Mesenchymal stem cell (in vitro differentiated cells and primary cell): ENCODE measurements at regions not wholly inside any gene's neighbourhood (a gene's known extent, or its start where the extent isn't known, plus 50 kb on each side); places are given as distances from the start of the nearest gene placed in this dataset.

Experiments used
- DNase-seq: peaks from one replicate; pipeline ENCODE4 v3.0.0-alpha.2; 2013
- H2AFZ ChIP-seq: one replicate; pipeline ENCODE4 v1.6.1; 2013; ENCODE audit warnings: low read depth, mild to moderate bottlenecking, control low read depth, inconsistent platforms, low read length, moderate library complexity
- H2AK5ac ChIP-seq: 2 replicates; pipeline ENCODE4 v1.6.1; 2013; ENCODE audit warnings: low read length, moderate library complexity, mild to moderate bottlenecking, inconsistent platforms; ENCODE audit not compliant: severe bottlenecking
- H2BK120ac ChIP-seq: one replicate; pipeline ENCODE4 v1.6.1; 2013; ENCODE audit warnings: low read depth, mild to moderate bottlenecking, inconsistent platforms, low read length, moderate library complexity
- H2BK12ac ChIP-seq, 2 experiments: one replicate each; pipeline ENCODE4 v1.6.1; 2013; ENCODE audit warnings: inconsistent platforms in 2 of 2, low read length in 2 of 2, mild to moderate bottlenecking in 2 of 2, moderate library complexity in 2 of 2, control low read depth in 1 of 2
- H2BK15ac ChIP-seq: one replicate; pipeline ENCODE4 v1.6.1; 2013; ENCODE audit warnings: mild to moderate bottlenecking, low read depth, inconsistent platforms; ENCODE audit not compliant: poor library complexity, severe bottlenecking
- H2BK5ac ChIP-seq: 2 replicates; pipeline ENCODE4 v1.6.1; 2013; ENCODE audit warnings: low read depth, mild to moderate bottlenecking, low read length, control low read depth, inconsistent platforms; ENCODE audit not compliant: poor library complexity, severe bottlenecking
- H3K14ac ChIP-seq, 2 experiments: one replicate each; pipeline ENCODE4 v1.6.1; 2013; ENCODE audit warnings: inconsistent platforms in 2 of 2, low read length in 2 of 2, control low read depth in 1 of 2, mild to moderate bottlenecking in 1 of 2, moderate library complexity in 1 of 2
- H3K18ac ChIP-seq, 2 experiments: one replicate each; pipeline ENCODE4 v1.6.1; 2013; ENCODE audit warnings: inconsistent platforms in 2 of 2, low read length in 2 of 2, control low read depth in 1 of 2, low read depth in 1 of 2, mild to moderate bottlenecking in 1 of 2
- H3K23ac ChIP-seq, 2 experiments: one replicate each; pipeline ENCODE4 v1.6.1; 2013; ENCODE audit warnings: inconsistent platforms in 2 of 2, low read length in 2 of 2, mild to moderate bottlenecking in 2 of 2, moderate library complexity in 2 of 2, control low read depth in 1 of 2
- H3K27ac ChIP-seq: 2 replicates; pipeline ENCODE4 v1.5.1; 2013; ENCODE audit warnings: mild to moderate bottlenecking, moderate library complexity, low read length, control low read depth, inconsistent platforms; ENCODE audit not compliant: poor library complexity, severe bottlenecking
- H3K27me3 ChIP-seq, 2 experiments: 2 replicates each; pipeline versions ENCODE4 v1.6.1 to v1.7.0; 2013; ENCODE audit warnings: low read length in 2 of 2, mild to moderate bottlenecking in 2 of 2, moderate library complexity in 2 of 2, control low read depth in 1 of 2, inconsistent platforms in 1 of 2; ENCODE audit not compliant: control insufficient read depth in 1 of 2, insufficient read depth in 1 of 2
- H3K36me3 ChIP-seq, 2 experiments: 2 replicates each; pipeline versions ENCODE4 v1.6.1 to v1.7.0; 2013; ENCODE audit warnings: low read length in 2 of 2, control low read depth in 1 of 2, inconsistent platforms in 1 of 2, low read depth in 1 of 2, mild to moderate bottlenecking in 1 of 2; ENCODE audit not compliant: insufficient read depth in 2 of 2, control insufficient read depth in 1 of 2
- H3K4ac ChIP-seq, 2 experiments: one replicate each; pipeline ENCODE4 v1.6.1; 2013; ENCODE audit warnings: inconsistent platforms in 2 of 2, low read length in 2 of 2, mild to moderate bottlenecking in 2 of 2, moderate library complexity in 2 of 2, control low read depth in 1 of 2, low read depth in 1 of 2
- H3K4me1 ChIP-seq: 2 replicates; pipeline ENCODE4 v1.6.1; 2013; ENCODE audit warnings: low read depth, low read length, control low read depth; ENCODE audit not compliant: control insufficient read depth, insufficient read depth
- H3K4me2 ChIP-seq: 2 replicates; pipeline ENCODE4 v1.6.1; 2013; ENCODE audit warnings: low read length, mild to moderate bottlenecking, inconsistent platforms; ENCODE audit not compliant: poor library complexity, severe bottlenecking
- H3K4me3 ChIP-seq, 2 experiments: 2 replicates each; pipeline versions ENCODE4 v1.5.1 to v1.7.0; 2013; ENCODE audit warnings: low read length in 2 of 2, mild to moderate bottlenecking in 2 of 2, control low read depth in 1 of 2, low read depth in 1 of 2; ENCODE audit not compliant: insufficient read depth in 1 of 2
- H3K79me1 ChIP-seq: replicated peaks from 2 replicates; pipeline ENCODE4 v1.6.1; 2013; ENCODE audit warnings: mild to moderate bottlenecking, control low read depth, low read length, inconsistent platforms; ENCODE audit not compliant: poor library complexity, severe bottlenecking
- H3K9ac ChIP-seq: 2 replicates; pipeline ENCODE4 v1.7.0; 2013; ENCODE audit warnings: mild to moderate bottlenecking, low read length, moderate library complexity
- H3K9me3 ChIP-seq: 2 replicates; pipeline ENCODE4 v1.7.0; 2013; ENCODE audit warnings: mild to moderate bottlenecking, low read length; ENCODE audit not compliant: control insufficient read depth
- H4K8ac ChIP-seq: one replicate; pipeline ENCODE4 v1.6.1; 2013; ENCODE audit warnings: inconsistent platforms, mild to moderate bottlenecking, low read length, moderate library complexity
- H4K91ac ChIP-seq: one replicate; pipeline ENCODE4 v1.6.1; 2013; ENCODE audit warnings: mild to moderate bottlenecking, low read length, inconsistent platforms
- WGBS: methylation state at CpG from one replicate; pipeline ENCODE4 v1.1.7; 2013; ENCODE audit warnings: mixed read lengths; 5-methylcytosine and 5-hydroxymethylcytosine counted together

DNA sequence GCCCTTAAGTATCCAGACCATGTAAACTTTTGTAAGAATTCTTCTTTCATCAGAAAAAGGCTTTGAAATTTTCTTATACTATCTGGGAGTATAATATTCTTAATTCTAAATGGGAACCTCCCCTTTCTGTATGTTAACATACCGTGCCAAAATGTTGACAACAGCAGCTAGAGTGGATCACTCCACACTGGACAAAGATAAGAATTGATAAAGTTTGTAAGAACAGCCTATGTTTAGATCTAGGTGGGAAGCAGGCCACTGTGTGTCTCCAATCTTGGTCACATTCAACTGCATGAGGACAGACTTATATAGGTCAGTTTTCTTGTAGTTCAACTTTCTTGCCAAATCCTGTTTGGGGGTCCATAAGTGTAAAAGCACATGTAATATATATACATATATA is 235.7 kb downstream of the RPIA start:
- Histone ChIP-seq H3K4me3 (no peak overlapping the region), H2AK5ac (no peak overlapping the region), H4K8ac (no peak overlapping the region), H3K18ac (no peak overlapping the region), H2BK120ac (no peak overlapping the region), H3K79me1 (no peaks in the 10 kb centered on the region), H2AFZ (no peak overlapping the region), H3K36me3 (no peaks in the 10 kb centered on the region), H2BK15ac (no peak overlapping the region), H3K4ac (no peak overlapping the region), H3K4me1 (no peaks in the 10 kb centered on the region), H2BK5ac (no peak overlapping the region), H2BK12ac (no peak overlapping the region), H3K27ac (no peak overlapping the region), H3K9me3 (no peaks in the 10 kb centered on the region), H3K9ac (no peak overlapping the region), H3K4me2 (no peak overlapping the region), H4K91ac (no peak overlapping the region), H3K23ac (no peak overlapping the region), H3K27me3 (peaks cover 0 to 5% of the 10 kb centered on the region in 2 experiments), H3K14ac (no peak overlapping the region)
- 40% methylated on average over 1 of the region's 1 CpG for WGBS
- no peak for DNase-seq

DNA sequence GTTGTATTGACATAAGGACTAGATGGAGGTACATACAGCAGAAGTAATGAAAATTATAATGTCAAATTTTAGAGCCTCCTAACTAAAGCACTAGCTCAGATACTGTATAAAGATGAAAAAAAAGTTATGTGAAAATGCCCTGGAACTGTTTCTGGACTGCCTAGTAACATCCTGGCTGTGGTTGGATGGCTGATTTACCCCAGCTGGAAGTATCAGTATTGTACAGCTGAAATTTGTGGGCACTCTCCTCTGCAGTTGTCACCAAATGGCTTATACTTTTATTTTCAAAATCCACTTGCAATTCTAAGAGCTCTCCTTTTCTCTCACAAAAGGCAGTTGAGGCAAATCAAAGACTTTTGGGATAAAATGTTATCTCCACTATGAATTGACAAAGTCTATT is 239.2 kb downstream of the RPIA start:
- H3K14ac ChIP-seq: no peak overlapping the region
- no peak overlapping the region for H3K4ac ChIP-seq
- H4K8ac ChIP-seq: no peak overlapping the region
- no peaks in the 10 kb centered on the region for H3K4me1 ChIP-seq
- no peak overlapping the region for H2BK5ac ChIP-seq
- H3K36me3 ChIP-seq: no peaks in the 10 kb centered on the region
- H3K23ac ChIP-seq: no peak overlapping the region
- DNase-seq: no peak
- no peak overlapping the region for H2BK120ac ChIP-seq
- no peak overlapping the region for H4K91ac ChIP-seq
- no peak overlapping the region for H3K9ac ChIP-seq
- H3K79me1 ChIP-seq: no peaks in the 10 kb centered on the region
- peaks cover 0 to 8% of the 10 kb centered on the region in 2 experiments for H3K27me3 ChIP-seq
- H3K27ac ChIP-seq: no peak overlapping the region
- H3K18ac ChIP-seq: no peak overlapping the region
- H2BK15ac ChIP-seq: no peak overlapping the region
- no peak overlapping the region for H3K4me3 ChIP-seq
- H2AK5ac ChIP-seq: no peak overlapping the region
- H3K4me2 ChIP-seq: no peak overlapping the region
- no peaks in the 10 kb centered on the region for H3K9me3 ChIP-seq
- no peak overlapping the region for H2BK12ac ChIP-seq
- no peak overlapping the region for H2AFZ ChIP-seq

DNA sequence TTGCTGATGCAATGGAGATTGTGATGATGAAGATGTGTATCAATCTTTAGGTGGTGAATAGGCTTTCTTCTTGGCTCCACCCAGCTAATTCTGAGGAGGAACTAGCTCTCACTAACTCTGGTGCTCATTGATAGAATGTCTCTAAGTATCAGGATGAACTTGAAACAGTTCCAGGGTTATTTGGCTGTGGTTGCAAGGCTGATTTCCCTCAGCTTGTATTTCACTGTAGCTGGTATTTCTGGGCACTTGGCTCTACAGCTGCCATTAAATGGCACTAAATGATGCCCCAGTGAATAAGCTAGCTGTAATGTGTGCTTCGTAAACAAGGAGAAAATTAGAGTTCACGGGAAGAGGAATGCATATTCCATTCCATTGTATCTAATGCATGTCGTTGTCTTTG is 241.2 kb downstream of the RPIA start:
- no peaks in the 10 kb centered on the region for H3K36me3 ChIP-seq
- no peak overlapping the region for H3K9ac ChIP-seq
- no peak overlapping the region for H3K4me2 ChIP-seq
- no peak overlapping the region for H2BK12ac ChIP-seq
- no peak overlapping the region for H3K18ac ChIP-seq
- H3K4me1 ChIP-seq: no peaks in the 10 kb centered on the region
- H3K23ac ChIP-seq: no peak overlapping the region
- 63% methylated on average over 3 of the region's 3 CpGs for WGBS
- no peak overlapping the region for H2BK5ac ChIP-seq
- H3K14ac ChIP-seq: no peak overlapping the region
- no peak overlapping the region for H2BK15ac ChIP-seq
- H3K79me1 ChIP-seq: no peaks in the 10 kb centered on the region
- H2AK5ac ChIP-seq: no peak overlapping the region
- H2BK120ac ChIP-seq: no peak overlapping the region
- no peak overlapping the region for H4K91ac ChIP-seq
- H3K9me3 ChIP-seq: no peaks in the 10 kb centered on the region
- DNase-seq: no peak
- no peak overlapping the region for H3K4me3 ChIP-seq
- no peak overlapping the region for H3K27ac ChIP-seq
- H4K8ac ChIP-seq: no peak overlapping the region
- H2AFZ ChIP-seq: no peak overlapping the region
- H3K4ac ChIP-seq: no peak overlapping the region
- peaks cover 0 to 8% of the 10 kb centered on the region in 2 experiments for H3K27me3 ChIP-seq

DNA sequence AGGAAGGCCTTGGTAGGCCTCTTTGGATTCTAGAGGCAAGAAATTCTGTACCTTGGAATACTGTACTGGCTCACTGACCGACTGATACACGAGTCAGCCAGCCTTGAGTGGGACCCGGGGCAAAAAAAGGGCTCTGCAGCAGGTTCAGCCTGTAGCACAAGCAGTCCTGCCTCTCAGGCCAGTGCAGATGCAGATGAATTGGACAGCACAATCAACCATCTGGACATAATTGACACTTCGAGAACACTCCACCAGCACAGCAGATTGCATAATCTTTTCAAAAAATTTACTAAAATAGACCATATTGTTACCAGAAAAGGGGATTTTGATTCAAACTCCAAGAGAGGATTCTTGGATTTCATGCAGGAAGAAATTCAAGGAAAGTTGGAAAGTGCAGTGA is 241.6 kb downstream of the RPIA start:
- no peak overlapping the region for H3K14ac ChIP-seq
- H3K79me1 ChIP-seq: no peaks in the 10 kb centered on the region
- no peaks in the 10 kb centered on the region for H3K36me3 ChIP-seq
- H3K4me2 ChIP-seq: no peak overlapping the region
- H2AFZ ChIP-seq: no peak overlapping the region
- no peak overlapping the region for H3K4ac ChIP-seq
- H2BK12ac ChIP-seq: no peak overlapping the region
- no peak overlapping the region for H2BK120ac ChIP-seq
- peaks cover 0 to 8% of the 10 kb centered on the region in 2 experiments for H3K27me3 ChIP-seq
- no peak for DNase-seq
- H3K4me3 ChIP-seq: no peak overlapping the region
- no peak overlapping the region for H3K9ac ChIP-seq
- 66% methylated on average over 3 of the region's 4 CpGs for WGBS
- no peaks in the 10 kb centered on the region for H3K9me3 ChIP-seq
- H3K23ac ChIP-seq: no peak overlapping the region
- H3K4me1 ChIP-seq: no peaks in the 10 kb centered on the region
- no peak overlapping the region for H2BK15ac ChIP-seq
- no peak overlapping the region for H2AK5ac ChIP-seq
- no peak overlapping the region for H4K8ac ChIP-seq
- H3K27ac ChIP-seq: no peak overlapping the region
- H3K18ac ChIP-seq: no peak overlapping the region
- no peak overlapping the region for H4K91ac ChIP-seq
- H2BK5ac ChIP-seq: no peak overlapping the region
